Chondrocyte (in vitro differentiated cells): ENCODE measurements at regions not wholly inside any gene's neighbourhood (a gene's known extent, or its start where the extent isn't known, plus 50 kb on each side); places are given as distances from the start of the nearest gene placed in this dataset.

ENCODE experiments used
- DNase-seq: peaks from one replicate; pipeline ENCODE4 v3.0.0; 2021; ENCODE audit warnings: mixed read lengths, low spot score
- H3K27ac Mint-ChIP-seq: one replicate; pipeline ENCODE4 v1.8.0; 2021; ENCODE audit warnings: mild to moderate bottlenecking, moderate library complexity, mixed read lengths; ENCODE audit not compliant: unreplicated experiment
- H3K27me3 Mint-ChIP-seq: 2 replicates; pipeline ENCODE4 v1.8.0; 2021; ENCODE audit warnings: low read depth, mixed read lengths
- H3K36me3 Mint-ChIP-seq: 2 replicates; pipeline ENCODE4 v1.8.0; 2021; ENCODE audit warnings: low read depth, mixed read lengths
- H3K4me1 Mint-ChIP-seq: 2 replicates; pipeline ENCODE4 v1.8.0; 2021; ENCODE audit warnings: low read depth, mild to moderate bottlenecking, mixed read lengths
- H3K4me3 Mint-ChIP-seq: one replicate; pipeline ENCODE4 v1.8.0; 2021; ENCODE audit warnings: mild to moderate bottlenecking, moderate library complexity, mixed read lengths; ENCODE audit not compliant: unreplicated experiment
- H3K9me3 Mint-ChIP-seq: 2 replicates; pipeline ENCODE4 v1.8.0; 2021; ENCODE audit warnings: low read depth, mixed read lengths
- CTCF ChIP-seq: fragments of 200-600 bp; sonication (generic); IDR thresholded peaks from 2 replicates; pipeline ENCODE4 v1.5.0; 2021; ENCODE audit warnings: antibody characterized with exemption, mild to moderate bottlenecking, moderate library complexity

GRCh38 chr6:91534614-91535013 is 947.7 kb upstream of the MAP3K7 start:
- no peak for DNase-seq
- no peaks in the 10 kb centered on the region for H3K27me3 Mint-ChIP-seq
- no peaks in the 10 kb centered on the region for H3K36me3 Mint-ChIP-seq
- H3K27ac Mint-ChIP-seq: no peak overlapping the region
- H3K4me1 Mint-ChIP-seq: peaks cover 8% of the 10 kb centered on the region
- TF ChIP-seq CTCF: peak; percentile 51
- H3K9me3 Mint-ChIP-seq: peaks cover 5% of the 10 kb centered on the region
- no peak overlapping the region for H3K4me3 Mint-ChIP-seq

- Mint-ChIP-seq H3K36me3 (no peaks in the 10 kb centered on the region), H3K4me3 (no peak overlapping the region), H3K27me3 (no peaks in the 10 kb centered on the region), H3K4me1 (no peaks in the 10 kb centered on the region), H3K27ac (no peak overlapping the region), H3K9me3 (no peaks in the 10 kb centered on the region)
- no peak for TF ChIP-seq CTCF
- no peak for DNase-seq
These were observed 936.6 kb upstream of the MAP3K7 start for GRCh38 chr6:91523511-91523910.

- Mint-ChIP-seq H3K36me3 (no peaks in the 10 kb centered on the region), H3K4me1 (no peaks in the 10 kb centered on the region), H3K27ac (no peak overlapping the region), H3K27me3 (no peaks in the 10 kb centered on the region), H3K9me3 (no peaks in the 10 kb centered on the region), H3K4me3 (no peak overlapping the region)
- no peak for DNase-seq
- TF ChIP-seq CTCF: no peak
These were observed 935.1 kb upstream of the MAP3K7 start for GRCh38 chr6:91521999-91522398.

GRCh38 chr6:91509711-91510110 is 922.8 kb upstream of the MAP3K7 start:
- no peak for DNase-seq
- peaks cover 5% of the 10 kb centered on the region for H3K9me3 Mint-ChIP-seq
- no peaks in the 10 kb centered on the region for H3K4me1 Mint-ChIP-seq
- TF ChIP-seq CTCF: no peak
- no peak overlapping the region for H3K4me3 Mint-ChIP-seq
- H3K27ac Mint-ChIP-seq: no peak overlapping the region
- no peaks in the 10 kb centered on the region for H3K27me3 Mint-ChIP-seq
- no peaks in the 10 kb centered on the region for H3K36me3 Mint-ChIP-seq

GRCh38 chr6:91509039-91509438 is 922.2 kb upstream of the MAP3K7 start:
- H3K4me3 Mint-ChIP-seq: no peak overlapping the region
- no peak for TF ChIP-seq CTCF
- no peak overlapping the region for H3K27ac Mint-ChIP-seq
- no peak for DNase-seq
- H3K36me3 Mint-ChIP-seq: no peaks in the 10 kb centered on the region
- H3K4me1 Mint-ChIP-seq: no peaks in the 10 kb centered on the region
- H3K27me3 Mint-ChIP-seq: no peaks in the 10 kb centered on the region
- peaks cover 5% of the 10 kb centered on the region for H3K9me3 Mint-ChIP-seq
